Spinal cord (tissue), 9 donors: ENCODE measurements at regions not wholly inside any gene's neighbourhood (a gene's known extent, or its start where the extent isn't known, plus 50 kb on each side); places are given as distances from the start of the nearest gene placed in this dataset.

ENCODE experiments used
- DNase-seq, 6 donors: peaks; one replicate each; pipeline versions ENCODE4 v3.0.0 to v3.0.0-alpha.2; 2013 to 2015; ENCODE audit warnings: low spot score in 6 of 6, low read depth in 4 of 6
- H3K27ac ChIP-seq: one replicate; pipeline ENCODE4 v1.5.1; 2013; ENCODE audit warnings: low read depth, low read length, control low read depth
- H3K27me3 ChIP-seq: one replicate; pipeline ENCODE4 v1.6.1; 2013; ENCODE audit warnings: low read length; ENCODE audit not compliant: control insufficient read depth, insufficient read depth
- H3K36me3 ChIP-seq: one replicate; pipeline ENCODE4 v1.6.1; 2013; ENCODE audit warnings: low read length; ENCODE audit not compliant: control insufficient read depth, insufficient read depth
- H3K4me1 ChIP-seq: one replicate; pipeline ENCODE4 v1.6.1; 2013; ENCODE audit warnings: low read length; ENCODE audit not compliant: control insufficient read depth, insufficient read depth
- H3K4me3 ChIP-seq: one replicate; pipeline ENCODE4 v1.5.1; 2013; ENCODE audit warnings: low read depth, low read length, control low read depth
- H3K9me3 ChIP-seq: one replicate; pipeline ENCODE4 v1.6.1; 2013; ENCODE audit warnings: low read length; ENCODE audit not compliant: control insufficient read depth, insufficient read depth
- WGBS: methylation state at CpG from one replicate; pipeline ENCODE4 v1.1.5; 2013; ENCODE audit warnings: missing lambda C conversion rate; ENCODE audit not compliant: insufficient coverage; 5-methylcytosine and 5-hydroxymethylcytosine counted together
- donor health status: healthy.

- 84% methylated on average over 3 of the region's 6 CpGs for WGBS
- no peak for DNase-seq
- no peak overlapping the region for H3K27ac ChIP-seq
Observed at GRCh38 chr11:113549611-113550578, 74.7 kb upstream of the DRD2 start.

GRCh38 chr11:113549061-113549460 lies 73.9 kb upstream of the DRD2 start:
- Histone ChIP-seq H3K36me3 (no peaks in the 10 kb centered on the region), H3K27me3 (no peaks in the 10 kb centered on the region), H3K9me3 (no peaks in the 10 kb centered on the region), H3K27ac (no peak overlapping the region), H3K4me3 (no peak overlapping the region), H3K4me1 (peaks cover under 1% of the 10 kb centered on the region)
- DNase-seq = no peak
- WGBS = 100% methylated on average over 1 of the region's 3 CpGs

More at GRCh38 chr11:113549611-113550578, 74.7 kb upstream of the DRD2 start:
- H3K9me3 ChIP-seq = no peaks in the 10 kb centered on the region
- no peaks in the 10 kb centered on the region for H3K27me3 ChIP-seq
- H3K36me3 ChIP-seq = no peaks in the 10 kb centered on the region
- no peak overlapping the region for H3K4me3 ChIP-seq
- peaks cover 6% of the 10 kb centered on the region for H3K4me1 ChIP-seq

DNA sequence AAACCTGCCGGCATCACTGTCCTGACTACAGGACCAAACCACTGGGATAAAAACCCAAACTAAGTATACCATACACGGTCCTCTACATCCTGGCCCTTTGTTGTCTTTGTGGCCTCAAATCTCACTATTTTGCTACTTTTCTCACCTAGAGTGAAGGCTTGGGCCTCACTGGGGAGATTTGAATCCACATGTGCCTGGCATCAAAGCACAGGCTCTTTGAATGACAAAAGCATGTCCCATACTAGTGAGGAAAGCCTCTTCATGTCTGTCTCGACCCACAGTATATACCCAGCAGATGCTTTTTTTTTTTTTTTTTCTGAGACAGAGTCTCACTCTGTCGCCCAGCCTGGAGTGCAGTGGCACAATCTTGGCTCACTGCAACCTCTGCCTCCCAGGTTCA lies 72.5 kb upstream of the DRD2 start:
- Histone ChIP-seq H3K27ac (no peak overlapping the region), H3K36me3 (no peaks in the 10 kb centered on the region), H3K4me1 (no peaks in the 10 kb centered on the region), H3K9me3 (no peaks in the 10 kb centered on the region), H3K27me3 (no peaks in the 10 kb centered on the region), H3K4me3 (no peak overlapping the region)
- 79% methylated on average over 4 of the region's 4 CpGs for WGBS
- DNase-seq = no peak

GRCh38 chr11:113546757-113547507 lies 71.7 kb upstream of the DRD2 start:
- no peaks in the 10 kb centered on the region for H3K36me3 ChIP-seq
- H3K4me1 ChIP-seq = no peaks in the 10 kb centered on the region
- DNase-seq = no peak
- no peak overlapping the region for H3K27ac ChIP-seq
- 76% methylated on average over 4 of the region's 5 CpGs for WGBS
- H3K27me3 ChIP-seq = no peaks in the 10 kb centered on the region
- H3K9me3 ChIP-seq = no peaks in the 10 kb centered on the region
- no peak overlapping the region for H3K4me3 ChIP-seq

DNA sequence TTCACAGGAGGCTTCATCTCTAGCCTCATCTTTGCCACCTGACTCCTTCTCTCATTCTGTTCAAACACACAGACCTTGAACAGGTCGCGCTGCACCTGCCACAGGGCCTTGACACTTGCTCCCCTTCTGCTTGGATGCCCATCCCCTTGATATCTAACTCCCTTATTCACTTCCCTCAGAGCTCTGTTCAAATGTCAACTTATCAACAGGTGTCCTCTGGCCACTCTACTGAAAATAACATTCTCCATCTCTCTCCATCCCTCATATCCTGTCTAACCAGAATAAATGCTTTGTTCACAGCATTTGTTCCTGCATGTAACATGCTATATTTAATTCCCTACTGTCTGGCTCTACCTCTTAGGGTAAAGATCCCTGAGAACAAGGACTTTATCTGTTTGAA lies 67.2 kb upstream of the DRD2 start:
- no peaks in the 10 kb centered on the region for H3K27me3 ChIP-seq
- no peak overlapping the region for H3K4me3 ChIP-seq
- peaks cover 10% of the 10 kb centered on the region for H3K4me1 ChIP-seq
- no peak for DNase-seq
- 100% methylated on average over 2 of the region's 2 CpGs for WGBS
- H3K27ac ChIP-seq = no peak overlapping the region
- H3K36me3 ChIP-seq = no peaks in the 10 kb centered on the region
- H3K9me3 ChIP-seq = no peaks in the 10 kb centered on the region

DNA sequence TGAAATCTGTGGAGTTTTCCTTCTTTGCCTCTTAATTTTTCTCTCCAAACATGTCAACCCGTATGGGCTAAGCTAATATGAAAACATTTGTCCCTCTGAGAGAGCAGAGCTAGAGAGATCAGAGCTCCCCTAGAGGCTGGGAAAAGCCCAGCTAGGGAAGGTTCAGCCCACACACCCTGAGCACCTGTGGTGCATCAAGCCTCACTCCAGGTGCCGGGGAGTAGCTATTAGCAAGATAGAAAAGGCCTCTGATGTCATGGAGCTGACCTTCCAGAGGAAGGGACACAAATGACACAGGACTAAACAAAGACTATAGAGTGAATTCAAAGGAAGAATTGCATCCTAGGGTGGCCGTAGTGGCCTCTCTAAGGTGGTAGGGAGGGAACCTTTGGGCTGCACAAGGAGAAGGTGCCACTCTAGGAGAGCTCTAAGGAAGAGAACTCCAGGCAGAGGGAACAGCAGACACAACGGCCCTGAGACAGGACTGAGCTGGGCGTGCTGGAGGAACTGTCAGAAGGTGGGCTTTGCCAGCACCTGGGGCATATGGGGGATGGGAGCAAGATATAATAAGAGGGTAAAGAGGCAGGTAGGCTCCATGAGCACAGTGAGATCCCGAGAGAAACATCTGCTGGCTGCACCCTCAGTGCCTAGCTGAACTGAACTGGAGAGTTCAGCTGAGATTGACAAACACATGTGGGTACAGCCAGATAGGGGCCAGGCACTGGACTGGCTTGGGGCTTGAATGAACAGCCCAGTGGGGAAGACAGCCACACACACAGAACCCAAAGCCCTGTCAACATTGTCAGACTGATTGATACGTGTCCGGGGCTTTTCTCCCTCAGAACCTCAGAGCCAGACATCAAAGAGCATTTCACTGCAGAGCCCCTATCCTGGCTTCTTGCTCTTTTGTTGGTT lies 65.5 kb upstream of the DRD2 start:
- WGBS = 70% methylated on average over 7 of the region's 8 CpGs
- no peak overlapping the region for H3K4me3 ChIP-seq
- H3K36me3 ChIP-seq = no peaks in the 10 kb centered on the region
- no peak overlapping the region for H3K27ac ChIP-seq
- no peak for DNase-seq
- H3K27me3 ChIP-seq = no peaks in the 10 kb centered on the region
- H3K4me1 ChIP-seq = peaks cover 10% of the 10 kb centered on the region
- H3K9me3 ChIP-seq = no peaks in the 10 kb centered on the region

GRCh38 chr11:113538451-113539412 lies 63.5 kb upstream of the DRD2 start:
- Histone ChIP-seq H3K36me3 (no peaks in the 10 kb centered on the region), H3K27ac (no peak overlapping the region), H3K27me3 (no peaks in the 10 kb centered on the region), H3K9me3 (no peaks in the 10 kb centered on the region), H3K4me3 (no peak overlapping the region), H3K4me1 (peaks cover 10% of the 10 kb centered on the region)
- WGBS = 61% methylated on average over 5 of the region's 6 CpGs
- peak in 1 of 6 donors; percentile 59 for DNase-seq

DNA sequence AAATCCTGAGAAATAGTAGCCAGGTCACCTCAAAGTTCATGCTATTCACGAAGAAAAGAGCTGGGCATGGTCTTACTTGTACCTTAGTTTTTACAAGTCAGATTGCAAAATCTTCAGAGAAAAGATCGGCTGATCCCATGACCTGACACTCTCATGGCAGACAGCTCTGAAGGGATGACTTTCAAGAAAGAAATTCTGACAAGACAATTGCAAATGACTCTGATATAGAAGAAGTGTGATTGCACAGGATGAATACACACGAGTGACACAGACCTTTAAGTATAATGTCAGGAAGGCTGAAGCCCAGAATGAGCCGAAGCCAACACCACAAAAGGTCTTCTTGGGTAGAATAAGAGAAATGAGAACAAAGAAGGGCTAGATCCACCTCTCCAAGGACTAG lies 59.4 kb upstream of the DRD2 start:
- Histone ChIP-seq H3K4me3 (no peak overlapping the region), H3K4me1 (peaks cover 4% of the 10 kb centered on the region), H3K27me3 (peaks cover 3% of the 10 kb centered on the region), H3K9me3 (no peaks in the 10 kb centered on the region), H3K36me3 (no peaks in the 10 kb centered on the region), H3K27ac (no peak overlapping the region)
- 35% methylated on average over 3 of the region's 4 CpGs for WGBS
- DNase-seq = no peak
